Gastrocnemius medialis (tissue), 4 donors: ENCODE measurements at regions not wholly inside any gene's neighbourhood (a gene's known extent, or its start where the extent isn't known, plus 50 kb on each side); places are given as distances from the start of the nearest gene placed in this dataset.
"Not testable (repeated sequence)": the region's sequence is repeated elsewhere in the genome, so short reads cannot be mapped to it uniquely, and the experiment has no call there.

ENCODE experiments used
- POLR2A ChIP-seq, 2 donors: fragments of 450-650 bp; IDR thresholded peaks; one replicate each; pipeline ENCODE4 v1.6.1; 2017; ENCODE audit warnings: antibody characterized with exemption in 2 of 2, mild to moderate bottlenecking in 2 of 2, moderate library complexity in 2 of 2
- TF ChIP-seq, protein P1 (sequence below), 5 experiments: fragments of 450-650 bp in 3 of 5; fragments of 200-600 bp in 2 of 5; sonication (generic) in 2 of 5; IDR thresholded peaks in 4 of 5; conservative IDR thresholded peaks in 1 of 5; 1 replicate in 4 of 5; 2 replicates in 1 of 5; pipeline ENCODE4 v1.5.1; 2016 to 2019; ENCODE audit warnings: antibody characterized with exemption in 5 of 5, mild to moderate bottlenecking in 3 of 5, moderate library complexity in 3 of 5

DNA sequence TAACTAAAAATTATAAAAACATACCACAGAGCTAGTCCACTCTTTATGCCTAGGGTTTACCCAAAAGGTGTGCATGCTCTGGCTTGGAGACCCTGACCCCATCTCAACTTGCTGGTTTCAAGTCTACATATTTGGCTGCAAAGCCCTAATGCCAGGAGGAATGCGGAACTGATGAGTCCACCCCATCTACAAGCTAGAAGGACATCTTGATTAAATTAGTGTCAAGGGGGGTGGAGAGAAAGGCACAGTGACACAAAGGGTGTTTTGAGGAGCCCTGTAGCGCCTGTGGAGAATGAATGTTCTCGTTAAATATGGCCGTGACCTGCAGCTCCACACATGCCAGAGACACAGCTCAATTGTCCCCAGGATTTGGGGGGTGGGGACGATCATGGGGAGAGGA, 104.1 kb upstream of the IKBKE start:
- TF ChIP-seq, protein P1, sequence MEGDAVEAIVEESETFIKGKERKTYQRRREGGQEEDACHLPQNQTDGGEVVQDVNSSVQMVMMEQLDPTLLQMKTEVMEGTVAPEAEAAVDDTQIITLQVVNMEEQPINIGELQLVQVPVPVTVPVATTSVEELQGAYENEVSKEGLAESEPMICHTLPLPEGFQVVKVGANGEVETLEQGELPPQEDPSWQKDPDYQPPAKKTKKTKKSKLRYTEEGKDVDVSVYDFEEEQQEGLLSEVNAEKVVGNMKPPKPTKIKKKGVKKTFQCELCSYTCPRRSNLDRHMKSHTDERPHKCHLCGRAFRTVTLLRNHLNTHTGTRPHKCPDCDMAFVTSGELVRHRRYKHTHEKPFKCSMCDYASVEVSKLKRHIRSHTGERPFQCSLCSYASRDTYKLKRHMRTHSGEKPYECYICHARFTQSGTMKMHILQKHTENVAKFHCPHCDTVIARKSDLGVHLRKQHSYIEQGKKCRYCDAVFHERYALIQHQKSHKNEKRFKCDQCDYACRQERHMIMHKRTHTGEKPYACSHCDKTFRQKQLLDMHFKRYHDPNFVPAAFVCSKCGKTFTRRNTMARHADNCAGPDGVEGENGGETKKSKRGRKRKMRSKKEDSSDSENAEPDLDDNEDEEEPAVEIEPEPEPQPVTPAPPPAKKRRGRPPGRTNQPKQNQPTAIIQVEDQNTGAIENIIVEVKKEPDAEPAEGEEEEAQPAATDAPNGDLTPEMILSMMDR (IDR thresholded peaks at IDR 0.05 in 4 of 5, conservative IDR thresholded peaks at IDR 0.05 in 1 of 5) = not testable (repeated sequence)
- TF ChIP-seq POLR2A (IDR thresholded peaks at IDR 0.05) = not testable (repeated sequence)
